ENCODE measurements at regions not wholly inside any gene's neighbourhood (a gene's known extent, or its start where the extent isn't known, plus 50 kb on each side); places are given as distances from the start of the nearest gene placed in this dataset.

- TF ChIP-seq YY1 (IDR thresholded peaks at IDR 0.05; ENCODE audit: insufficient read depth, insufficient read length), result no peak
- TF ChIP-seq ZNF274 (IDR thresholded peaks at IDR 0.05; ENCODE audit: low read depth, low read length), result no peak
These were observed 171.8 kb upstream of the MAD2L1 start for GRCh38 chr4:120238277-120238973.
